HEK293T (cell line): ENCODE measurements at regions not wholly inside any gene's neighbourhood (a gene's known extent, or its start where the extent isn't known, plus 50 kb on each side); places are given as distances from the start of the nearest gene placed in this dataset.

Source experiments
- CTCF ChIA-PET: fragments of 350-600 bp; formaldehyde crosslinking; extraction: SDS; loops from one replicate; lab custom pipeline; 2021; ENCODE audit warnings: antibody characterized with exemption, inconsistent platforms; lab: Yijun Ruan, JAX
- POLR2A ChIA-PET: fragments of 350-600 bp; formaldehyde crosslinking; extraction: SDS; loops from one replicate; lab custom pipeline; 2020; ENCODE audit warnings: antibody characterized with exemption, inconsistent platforms; lab: Yijun Ruan, JAX
- DNase-seq: peaks from one replicate; pipeline ENCODE4 v3.0.0; 2012; ENCODE audit warnings: mixed read lengths; ENCODE audit errors: extremely low spot score
- ARNT ChIP-seq: fragments of 450-650 bp; IDR thresholded peaks from 2 replicates; pipeline ENCODE4 v1.6.1; 2017; ENCODE audit warnings: mild to moderate bottlenecking
- BHLHE40 ChIP-seq: fragments of 450-650 bp; IDR thresholded peaks from 2 replicates; pipeline ENCODE4 v1.6.1; 2016; ENCODE audit warnings: mild to moderate bottlenecking, moderate library complexity, borderline replicate concordance
- CTBP1 ChIP-seq: fragments of 450-650 bp; IDR thresholded peaks from 2 replicates; pipeline ENCODE4 v1.6.1; 2016; ENCODE audit warnings: borderline replicate concordance
- ELF4 ChIP-seq: fragments of 450-650 bp; IDR thresholded peaks from 2 replicates; pipeline ENCODE4 v1.6.1; 2017; ENCODE audit warnings: antibody characterized with exemption
- FOXA1 ChIP-seq: fragments of 450-650 bp; IDR thresholded peaks from 2 replicates; pipeline ENCODE4 v1.6.1; 2016; ENCODE audit warnings: mild to moderate bottlenecking
- FOXK2 ChIP-seq: fragments of 450-650 bp; IDR thresholded peaks from 2 replicates; pipeline ENCODE4 v1.6.1; 2016; ENCODE audit warnings: mild to moderate bottlenecking
- FOXM1 ChIP-seq: fragments of 450-650 bp; IDR thresholded peaks from 2 replicates; pipeline ENCODE4 v1.6.1; 2017; ENCODE audit warnings: mild to moderate bottlenecking, borderline replicate concordance
- HDGF ChIP-seq: fragments of 450-650 bp; IDR thresholded peaks from 2 replicates; pipeline ENCODE4 v1.6.1; 2017; ENCODE audit warnings: antibody characterized with exemption, borderline replicate concordance
- L3MBTL2 ChIP-seq: fragments of 450-650 bp; conservative IDR thresholded peaks from 2 replicates; pipeline ENCODE4 v1.6.1; 2016; ENCODE audit warnings: mild to moderate bottlenecking
- LEF1 ChIP-seq: fragments of 450-650 bp; IDR thresholded peaks from 2 replicates; pipeline ENCODE4 v1.6.1; 2017; ENCODE audit warnings: mild to moderate bottlenecking, borderline replicate concordance
- NFRKB ChIP-seq: fragments of 450-650 bp; IDR thresholded peaks from 2 replicates; pipeline ENCODE4 v1.6.1; 2016; ENCODE audit warnings: mild to moderate bottlenecking, moderate library complexity
- PKNOX1 ChIP-seq: fragments of 450-650 bp; IDR thresholded peaks from 2 replicates; pipeline ENCODE4 v1.6.1; 2016
- SP1 ChIP-seq: fragments of 450-650 bp; IDR thresholded peaks from 2 replicates; pipeline ENCODE4 v1.6.1; 2017
- SUZ12 ChIP-seq: fragments of 450-650 bp; IDR thresholded peaks from 2 replicates; pipeline ENCODE4 v1.6.1; 2016; ENCODE audit warnings: mild to moderate bottlenecking
- TARDBP ChIP-seq: fragments of 450-650 bp; IDR thresholded peaks from 2 replicates; pipeline ENCODE4 v1.6.1; 2016
- ZNF384 ChIP-seq: fragments of 450-650 bp; IDR thresholded peaks from 2 replicates; pipeline ENCODE4 v1.6.1; 2016

- CTCF ChIA-PET: no interaction called here
- TF ChIP-seq FOXK2: no peak
- TF ChIP-seq BHLHE40: no peak
- TF ChIP-seq SP1: no peak
- TF ChIP-seq NFRKB: no peak
- no peak for TF ChIP-seq ZNF384
- no peak for TF ChIP-seq TARDBP
- TF ChIP-seq FOXA1: no peak
- no peak for TF ChIP-seq SUZ12
- no peak for TF ChIP-seq FOXM1
- TF ChIP-seq ARNT: no peak
- no peak for DNase-seq
- POLR2A ChIA-PET: no interaction called here
Observed at GRCh38 chr3:177883091-177883490, 653.1 kb upstream of the KCNMB2 start.

- TF ChIP-seq LEF1 (no peak), FOXM1 (no peak), SP1 (no peak), CTBP1 (no peak), TARDBP (no peak), SUZ12 (no peak), NFRKB (no peak), BHLHE40 (no peak), L3MBTL2 (no peak), ZNF384 (no peak), HDGF (no peak), FOXK2 (no peak), ELF4 (no peak), FOXA1 (no peak), PKNOX1 (no peak), ARNT (no peak)
- CTCF ChIA-PET: no interaction called here
Observed at GRCh38 chr3:177883957-177884356, 652.3 kb upstream of the KCNMB2 start.

GRCh38 chr3:177885063-177885462, 651.2 kb upstream of the KCNMB2 start:
- TF ChIP-seq NFRKB (no peak), FOXM1 (no peak), ARNT (no peak), HDGF (no peak), LEF1 (no peak), ELF4 (no peak), FOXA1 (no peak), ZNF384 (no peak), TARDBP (no peak), CTBP1 (no peak), L3MBTL2 (no peak), SUZ12 (no peak), FOXK2 (no peak), PKNOX1 (no peak), BHLHE40 (no peak), SP1 (no peak)

More at GRCh38 chr3:177883957-177884356, 652.3 kb upstream of the KCNMB2 start:
- no peak for DNase-seq
- POLR2A ChIA-PET: no interaction called here

GRCh38 chr3:177886501-177886900, 649.7 kb upstream of the KCNMB2 start:
- no peak for TF ChIP-seq NFRKB
- no peak for TF ChIP-seq FOXM1
- no peak for TF ChIP-seq ARNT
- no peak for TF ChIP-seq L3MBTL2
- TF ChIP-seq ELF4: no peak
- no peak for TF ChIP-seq FOXA1
- no peak for TF ChIP-seq SP1
- no peak for TF ChIP-seq SUZ12
- no peak for TF ChIP-seq LEF1
- TF ChIP-seq BHLHE40: no peak
- no peak for TF ChIP-seq HDGF
- TF ChIP-seq FOXK2: no peak
- TF ChIP-seq TARDBP: no peak
- no peak for TF ChIP-seq PKNOX1
- TF ChIP-seq CTBP1: no peak
- no peak for TF ChIP-seq ZNF384
- no peak for DNase-seq
- ChIA-PET POLR2A (no interaction called here), CTCF (no interaction called here)

More at GRCh38 chr3:177885063-177885462, 651.2 kb upstream of the KCNMB2 start:
- CTCF ChIA-PET: no interaction called here
- POLR2A ChIA-PET: no interaction called here
- no peak for DNase-seq

- DNase-seq: no peak
- ChIA-PET POLR2A (no interaction called here), CTCF (no interaction called here)
- no peak for TF ChIP-seq FOXK2
Observed at GRCh38 chr3:177887475-177887874, 648.8 kb upstream of the KCNMB2 start.

- no peak for DNase-seq
- POLR2A ChIA-PET: no interaction called here
- no peak for TF ChIP-seq PKNOX1
- no peak for TF ChIP-seq FOXK2
- TF ChIP-seq ARNT: no peak
- TF ChIP-seq HDGF: no peak
- no peak for TF ChIP-seq ZNF384
- TF ChIP-seq LEF1: no peak
- no peak for TF ChIP-seq NFRKB
- CTCF ChIA-PET: interaction anchor here (0.6 kb wide), 1 partner anchor 16 kb away, joined by 3 read pairs; no protein-coding TSS in a partner anchor
Observed at GRCh38 chr3:177889161-177889560, 647.1 kb upstream of the KCNMB2 start.
